Neural crest cell (in vitro differentiated cells): ENCODE measurements at regions not wholly inside any gene's neighbourhood (a gene's known extent, or its start where the extent isn't known, plus 50 kb on each side); places are given as distances from the start of the nearest gene placed in this dataset.

Experiments used
- DNase-seq: peaks from one replicate; pipeline ENCODE4 v3.0.0; 2021; ENCODE audit warnings: low read depth, mixed read lengths, low spot score
- H3K27ac Mint-ChIP-seq: one replicate; pipeline ENCODE4 v1.8.0; 2021; ENCODE audit warnings: mild to moderate bottlenecking, mixed read lengths; ENCODE audit not compliant: unreplicated experiment
- H3K27me3 Mint-ChIP-seq: 2 replicates; pipeline ENCODE4 v1.8.0; 2021; ENCODE audit warnings: low read depth, mild to moderate bottlenecking, mixed read lengths
- H3K36me3 Mint-ChIP-seq: 2 replicates; pipeline ENCODE4 v1.8.0; 2021; ENCODE audit warnings: low read depth, mild to moderate bottlenecking, mixed read lengths
- H3K4me1 Mint-ChIP-seq: 2 replicates; pipeline ENCODE4 v1.8.0; 2021; ENCODE audit warnings: mixed read lengths
- H3K4me3 Mint-ChIP-seq: one replicate; pipeline ENCODE4 v1.8.0; 2021; ENCODE audit warnings: mild to moderate bottlenecking, mixed read lengths
- H3K9me3 Mint-ChIP-seq: 2 replicates; pipeline ENCODE4 v1.8.0; 2021; ENCODE audit warnings: mixed read lengths
- CTCF ChIP-seq: fragments of 200-600 bp; sonication (generic); conservative IDR thresholded peaks from 2 replicates; pipeline ENCODE4 v1.5.0; 2021; ENCODE audit warnings: antibody characterized with exemption, mild to moderate bottlenecking

- Mint-ChIP-seq H3K27ac (no peak overlapping the region), H3K4me1 (peaks cover 11% of the 10 kb centered on the region), H3K9me3 (no peaks in the 10 kb centered on the region), H3K4me3 (no peak overlapping the region), H3K27me3 (peaks cover 2% of the 10 kb centered on the region), H3K36me3 (no peaks in the 10 kb centered on the region)
- TF ChIP-seq CTCF = no peak
- no peak for DNase-seq
These were observed 147.2 kb downstream of the ASB1 start for GRCh38 chr2:238573916-238574315.

GRCh38 chr2:238574490-238575271 lies 148.0 kb downstream of the ASB1 start:
- TF ChIP-seq CTCF = no peak
- no peaks in the 10 kb centered on the region for H3K9me3 Mint-ChIP-seq
- DNase-seq = no peak
- H3K4me3 Mint-ChIP-seq = no peak overlapping the region
- no peak overlapping the region for H3K27ac Mint-ChIP-seq
- peaks cover 2% of the 10 kb centered on the region for H3K27me3 Mint-ChIP-seq
- H3K36me3 Mint-ChIP-seq = no peaks in the 10 kb centered on the region
- peaks cover 11% of the 10 kb centered on the region for H3K4me1 Mint-ChIP-seq

- Mint-ChIP-seq H3K27ac (no peak overlapping the region), H3K4me3 (no peak overlapping the region), H3K4me1 (no peaks in the 10 kb centered on the region), H3K27me3 (peaks cover 2% of the 10 kb centered on the region), H3K36me3 (no peaks in the 10 kb centered on the region), H3K9me3 (peaks cover 5% of the 10 kb centered on the region)
- TF ChIP-seq CTCF = no peak
- no peak for DNase-seq
These were observed 149.9 kb downstream of the ASB1 start for GRCh38 chr2:238576674-238577073.

- no peak for TF ChIP-seq CTCF
- no peak overlapping the region for H3K4me3 Mint-ChIP-seq
- no peak overlapping the region for H3K27ac Mint-ChIP-seq
- no peaks in the 10 kb centered on the region for H3K4me1 Mint-ChIP-seq
- no peak for DNase-seq
- peaks cover 2% of the 10 kb centered on the region for H3K27me3 Mint-ChIP-seq
- H3K36me3 Mint-ChIP-seq = peaks cover 3% of the 10 kb centered on the region
- peaks cover 8% of the 10 kb centered on the region for H3K9me3 Mint-ChIP-seq
These were observed 151.5 kb downstream of the ASB1 start for GRCh38 chr2:238578256-238578655.

- peaks cover 3% of the 10 kb centered on the region for H3K36me3 Mint-ChIP-seq
- TF ChIP-seq CTCF = no peak
- H3K9me3 Mint-ChIP-seq = peaks cover 14% of the 10 kb centered on the region
- H3K4me1 Mint-ChIP-seq = peaks cover 2% of the 10 kb centered on the region
- no peak overlapping the region for H3K27ac Mint-ChIP-seq
- H3K27me3 Mint-ChIP-seq = peaks cover 2% of the 10 kb centered on the region
- no peak overlapping the region for H3K4me3 Mint-ChIP-seq
- DNase-seq = no peak
These were observed 153.8 kb downstream of the ASB1 start for GRCh38 chr2:238580486-238580885.
